RWPE2 (cell line): ENCODE measurements at regions not wholly inside any gene's neighbourhood (a gene's known extent, or its start where the extent isn't known, plus 50 kb on each side); places are given as distances from the start of the nearest gene placed in this dataset.

Source experiments
- ATAC-seq: fragments of 200-7000 bp; cut with Tn5 transposase; 3 replicates; pipeline ENCODE4 v1.9.1; 2021; ENCODE audit warnings: low read depth
- DNase-seq: peaks from one replicate; pipeline ENCODE4 v3.0.0-alpha.2; 2020; ENCODE audit warnings: low spot score
- H3K27ac ChIP-seq: fragments of 450-650 bp; 2 replicates; pipeline ENCODE4 v1.5.1; 2017; ENCODE audit warnings: mild to moderate bottlenecking; ENCODE audit not compliant: poor library complexity, severe bottlenecking
- H3K27me3 ChIP-seq: fragments of 250-450 bp; sonication (Bioruptor Pico); 2 replicates; pipeline ENCODE4 v1.5.1; 2021; ENCODE audit warnings: mild to moderate bottlenecking, moderate library complexity; ENCODE audit not compliant: insufficient read depth, poor library complexity, severe bottlenecking
- H3K36me3 ChIP-seq: fragments of 250-450 bp; sonication (Bioruptor Pico); 2 replicates; pipeline ENCODE4 v1.5.1; 2020; ENCODE audit warnings: low read depth, mild to moderate bottlenecking, moderate library complexity
- H3K4me1 ChIP-seq: fragments of 250-450 bp; sonication (Bioruptor Pico); 2 replicates; pipeline ENCODE4 v1.5.1; 2021; ENCODE audit warnings: mild to moderate bottlenecking, moderate library complexity; ENCODE audit not compliant: insufficient read depth, poor library complexity, severe bottlenecking
- H3K4me3 ChIP-seq: fragments of 250-450 bp; sonication (Bioruptor Pico); 2 replicates; pipeline ENCODE4 v1.5.1; 2021; ENCODE audit warnings: mild to moderate bottlenecking, moderate library complexity; ENCODE audit not compliant: severe bottlenecking
- H3K9me3 ChIP-seq: fragments of 250-450 bp; sonication (Bioruptor Pico); 2 replicates; pipeline ENCODE4 v1.5.1; 2021; ENCODE audit warnings: mild to moderate bottlenecking, moderate library complexity; ENCODE audit not compliant: severe bottlenecking
- CTCF ChIP-seq: fragments of 450-650 bp; IDR thresholded peaks from one replicate; pipeline ENCODE4 v1.5.1; 2017; ENCODE audit warnings: mild to moderate bottlenecking, moderate library complexity; ENCODE audit not compliant: poor library complexity, severe bottlenecking

- no peaks in the 10 kb centered on the region for H3K36me3 ChIP-seq
- DNase-seq: no peak
- H3K9me3 ChIP-seq: peaks cover 5% of the 10 kb centered on the region
- ATAC-seq: no peak
- TF ChIP-seq CTCF: no peak
- H3K27me3 ChIP-seq: no peaks in the 10 kb centered on the region
- no peak overlapping the region for H3K27ac ChIP-seq
- H3K4me1 ChIP-seq: no peaks in the 10 kb centered on the region
- no peak overlapping the region for H3K4me3 ChIP-seq
Observed at GRCh38 chr12:38016602-38017001, 300.0 kb upstream of the ALG10B start.

DNA sequence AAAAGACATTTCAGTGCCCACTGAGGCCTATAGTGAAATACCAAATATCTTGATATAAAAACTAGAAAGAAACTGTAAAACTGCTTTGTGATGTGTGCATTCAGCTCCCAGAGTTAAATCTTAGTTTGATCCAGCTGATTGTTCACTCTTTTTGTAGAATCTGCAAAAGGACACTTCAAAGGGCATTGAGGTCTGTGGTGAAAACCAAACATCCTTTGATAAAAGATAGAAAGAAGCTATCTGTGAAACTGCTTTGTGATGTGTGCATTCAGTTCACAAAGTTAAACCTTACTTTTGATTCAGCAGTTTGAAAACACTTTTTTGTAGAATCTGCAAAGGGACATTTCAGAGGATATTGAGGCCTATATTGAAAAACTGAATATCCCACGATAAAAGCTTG is 290.7 kb upstream of the ALG10B start:
- no peak overlapping the region for H3K27ac ChIP-seq
- no peak for ATAC-seq
- H3K36me3 ChIP-seq: no peaks in the 10 kb centered on the region
- peaks cover 8% of the 10 kb centered on the region for H3K9me3 ChIP-seq
- DNase-seq: no peak
- H3K4me1 ChIP-seq: no peaks in the 10 kb centered on the region
- TF ChIP-seq CTCF: no peak
- H3K27me3 ChIP-seq: no peaks in the 10 kb centered on the region
- H3K4me3 ChIP-seq: no peak overlapping the region

DNA sequence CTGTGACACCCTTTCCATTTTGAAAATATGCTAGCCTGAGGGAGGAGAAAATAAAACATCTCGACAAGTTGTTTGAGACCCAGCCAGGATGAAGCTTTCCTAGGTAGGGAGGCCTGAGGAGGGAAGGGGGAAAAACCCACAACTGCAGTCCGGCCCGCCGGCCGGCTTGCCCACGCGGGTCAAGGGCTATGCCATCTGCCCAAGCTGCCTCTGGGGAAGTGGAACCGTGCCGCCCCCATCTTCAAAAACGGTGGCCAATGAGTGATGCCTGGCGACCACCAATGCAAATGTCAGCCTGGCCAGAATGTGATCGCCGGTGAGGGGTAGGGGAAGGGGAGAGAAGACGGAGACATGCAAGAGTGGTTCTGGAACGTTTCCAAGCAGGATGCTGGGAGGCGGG is 263.5 kb upstream of the ALG10B start:
- ATAC-seq (no peak), DNase-seq (no peak)
- H3K4me1 ChIP-seq: no peaks in the 10 kb centered on the region
- TF ChIP-seq CTCF: no peak
- H3K36me3 ChIP-seq: no peaks in the 10 kb centered on the region
- no peak overlapping the region for H3K27ac ChIP-seq
- no peak overlapping the region for H3K4me3 ChIP-seq
- H3K9me3 ChIP-seq: no peaks in the 10 kb centered on the region
- no peaks in the 10 kb centered on the region for H3K27me3 ChIP-seq

GRCh38 chr12:38053655-38054464 is 262.7 kb upstream of the ALG10B start:
- no peaks in the 10 kb centered on the region for H3K27me3 ChIP-seq
- no peak overlapping the region for H3K4me3 ChIP-seq
- H3K4me1 ChIP-seq: no peaks in the 10 kb centered on the region
- no peak for DNase-seq
- H3K36me3 ChIP-seq: no peaks in the 10 kb centered on the region
- no peak overlapping the region for H3K27ac ChIP-seq
- no peak for ATAC-seq
- H3K9me3 ChIP-seq: no peaks in the 10 kb centered on the region
- peak; percentile 7 for TF ChIP-seq CTCF
